Stomach (tissue), 4 donors: ENCODE measurements at regions not wholly inside any gene's neighbourhood (a gene's known extent, or its start where the extent isn't known, plus 50 kb on each side); places are given as distances from the start of the nearest gene placed in this dataset.

Experiments used
- EP300 ChIP-seq: sonication (generic); formaldehyde crosslinking; IDR thresholded peaks from one replicate; pipeline ENCODE4 v1.6.1; 2017; ENCODE audit warnings: antibody characterized with exemption
- TF ChIP-seq, protein P1 (sequence below), 7 experiments: fragments of 450-650 bp in 4 of 7; fragments of 200-600 bp in 3 of 7; sonication (generic) in 3 of 7; IDR thresholded peaks; one replicate each; pipeline ENCODE4 v1.5.1; 2016 to 2019; ENCODE audit warnings: antibody characterized with exemption in 7 of 7, control low read depth in 2 of 7, mild to moderate bottlenecking in 1 of 7

DNA sequence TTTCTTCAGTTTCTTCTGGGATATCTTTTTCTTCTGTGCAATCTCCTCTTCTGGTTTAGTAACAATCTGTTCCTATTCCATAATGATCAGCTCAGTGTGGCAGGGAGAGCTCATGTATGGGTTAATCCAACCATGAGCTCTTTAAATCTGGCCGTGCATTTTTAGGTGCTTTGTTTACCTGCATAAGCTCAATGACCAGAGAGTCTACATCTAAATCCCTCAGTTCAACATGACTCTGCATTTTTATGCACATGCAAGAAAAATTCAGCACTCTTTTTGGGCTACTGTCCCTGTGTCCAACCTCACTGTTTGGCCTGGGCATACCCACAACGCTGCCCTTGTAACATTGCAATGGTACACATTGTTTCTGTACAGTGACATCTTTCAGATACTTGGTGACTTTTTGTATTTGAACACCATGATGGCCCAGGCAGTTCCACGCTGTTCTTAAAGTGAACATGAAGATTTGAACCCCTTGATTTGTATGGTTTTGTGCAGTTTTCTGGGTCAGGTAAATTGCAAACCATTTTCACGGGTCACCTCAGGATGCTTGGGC, 243.3 kb upstream of the SRRM4 start:
- TF ChIP-seq EP300 = no peak
- TF ChIP-seq, protein P1, sequence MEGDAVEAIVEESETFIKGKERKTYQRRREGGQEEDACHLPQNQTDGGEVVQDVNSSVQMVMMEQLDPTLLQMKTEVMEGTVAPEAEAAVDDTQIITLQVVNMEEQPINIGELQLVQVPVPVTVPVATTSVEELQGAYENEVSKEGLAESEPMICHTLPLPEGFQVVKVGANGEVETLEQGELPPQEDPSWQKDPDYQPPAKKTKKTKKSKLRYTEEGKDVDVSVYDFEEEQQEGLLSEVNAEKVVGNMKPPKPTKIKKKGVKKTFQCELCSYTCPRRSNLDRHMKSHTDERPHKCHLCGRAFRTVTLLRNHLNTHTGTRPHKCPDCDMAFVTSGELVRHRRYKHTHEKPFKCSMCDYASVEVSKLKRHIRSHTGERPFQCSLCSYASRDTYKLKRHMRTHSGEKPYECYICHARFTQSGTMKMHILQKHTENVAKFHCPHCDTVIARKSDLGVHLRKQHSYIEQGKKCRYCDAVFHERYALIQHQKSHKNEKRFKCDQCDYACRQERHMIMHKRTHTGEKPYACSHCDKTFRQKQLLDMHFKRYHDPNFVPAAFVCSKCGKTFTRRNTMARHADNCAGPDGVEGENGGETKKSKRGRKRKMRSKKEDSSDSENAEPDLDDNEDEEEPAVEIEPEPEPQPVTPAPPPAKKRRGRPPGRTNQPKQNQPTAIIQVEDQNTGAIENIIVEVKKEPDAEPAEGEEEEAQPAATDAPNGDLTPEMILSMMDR (IDR thresholded peaks at IDR 0.05) = no peak
